BJ (cell line): ENCODE measurements at regions not wholly inside any gene's neighbourhood (a gene's known extent, or its start where the extent isn't known, plus 50 kb on each side); places are given as distances from the start of the nearest gene placed in this dataset.
"Not testable (repeated sequence)": the region's sequence is repeated elsewhere in the genome, so short reads cannot be mapped to it uniquely, and the experiment has no call there.

Experiments used
- CTCF ChIA-PET: fragments of 350-600 bp; formaldehyde crosslinking; extraction: SDS; loops from one replicate; lab custom pipeline; 2021; ENCODE audit warnings: antibody characterized with exemption, inconsistent platforms; lab: Yijun Ruan, JAX
- POLR2A ChIA-PET: fragments of 300-600 bp; sonication (Branson Sonifier 250); formaldehyde crosslinking; extraction: SDS; loops from one replicate; lab custom pipeline; 2021; ENCODE audit warnings: antibody characterized with exemption; lab: Charles Lee
- DNase-seq: peaks from one replicate; pipeline ENCODE4 v3.0.0-alpha.2; 2011; ENCODE audit warnings: low read depth
- H3K27me3 ChIP-seq: 2 replicates; pipeline ENCODE4 v1.6.0; 2011; ENCODE audit warnings: low read length; ENCODE audit not compliant: control insufficient read depth, insufficient read depth
- H3K36me3 ChIP-seq: 2 replicates; pipeline ENCODE4 v1.5.1; 2011; ENCODE audit warnings: low read length; ENCODE audit not compliant: control insufficient read depth, insufficient read depth
- H3K4me3 ChIP-seq: 2 replicates; pipeline ENCODE4 v1.5.1; 2011; ENCODE audit warnings: low read depth, mild to moderate bottlenecking, control low read depth, low read length
- CTCF ChIP-seq: IDR thresholded peaks from 2 replicates; pipeline ENCODE4 v1.5.1; 2011; ENCODE audit warnings: low read depth, mild to moderate bottlenecking, control low read depth, inconsistent platforms, low read length, moderate library complexity; ENCODE audit not compliant: insufficient read depth

GRCh38 chr7:54292171-54292925 is 249.8 kb upstream of the VSTM2A start:
- POLR2A ChIA-PET = no interaction called here
- CTCF ChIA-PET = no interaction called here
- no peak for DNase-seq
- Histone ChIP-seq H3K4me3 (no peak overlapping the region), H3K36me3 (no peaks in the 10 kb centered on the region), H3K27me3 (no peaks in the 10 kb centered on the region)
- no peak for TF ChIP-seq CTCF

GRCh38 chr7:54299426-54299825 is 242.7 kb upstream of the VSTM2A start:
- Histone ChIP-seq H3K4me3 (no peak overlapping the region), H3K27me3 (no peaks in the 10 kb centered on the region), H3K36me3 (no peaks in the 10 kb centered on the region)
- ChIA-PET CTCF (no interaction called here), POLR2A (no interaction called here)
- no peak for DNase-seq
- TF ChIP-seq CTCF = no peak

- DNase-seq, H3K36me3 ChIP-seq, H3K4me3 ChIP-seq, CTCF ChIA-PET, H3K27me3 ChIP-seq, POLR2A ChIA-PET: not testable (repeated sequence)
These were observed 226.2 kb upstream of the VSTM2A start for GRCh38 chr7:54315955-54316354.

GRCh38 chr7:54326592-54327167 is 215.5 kb upstream of the VSTM2A start:
- POLR2A ChIA-PET = no interaction called here
- Histone ChIP-seq H3K4me3 (no peak overlapping the region), H3K36me3 (no peaks in the 10 kb centered on the region), H3K27me3 (no peaks in the 10 kb centered on the region)
- no peak for TF ChIP-seq CTCF
- CTCF ChIA-PET = no interaction called here
- DNase-seq = no peak

GRCh38 chr7:54330216-54330800 is 211.9 kb upstream of the VSTM2A start:
- ChIA-PET CTCF (no interaction called here), POLR2A (no interaction called here)
- no peak overlapping the region for H3K4me3 ChIP-seq
- no peaks in the 10 kb centered on the region for H3K36me3 ChIP-seq
- no peak for DNase-seq
- H3K27me3 ChIP-seq = no peaks in the 10 kb centered on the region
- no peak for TF ChIP-seq CTCF

- ChIA-PET CTCF (no interaction called here), POLR2A (no interaction called here)
- DNase-seq = no peak
- no peaks in the 10 kb centered on the region for H3K36me3 ChIP-seq
- no peak for TF ChIP-seq CTCF
- no peak overlapping the region for H3K4me3 ChIP-seq
- H3K27me3 ChIP-seq = no peaks in the 10 kb centered on the region
These were observed 210.9 kb upstream of the VSTM2A start for GRCh38 chr7:54331311-54331710.
